ENCODE measurements at regions not wholly inside any gene's neighbourhood (a gene's known extent, or its start where the extent isn't known, plus 50 kb on each side); places are given as distances from the start of the nearest gene placed in this dataset.
A peak's percentile ranks its signal among the peaks of the same experiment; 100 is the strongest.

- TF ChIP-seq ZNF707 (tag by site-specific recombination; IDR thresholded peaks at IDR 0.05) = no peak
- TF ChIP-seq ZNF175 (tag by site-specific recombination; IDR thresholded peaks at IDR 0.05) = no peak
- TF ChIP-seq ZNF174 (tag by site-specific recombination; IDR thresholded peaks at IDR 0.05) = no peak
- no peak for TF ChIP-seq ZBTB44 (tag by site-specific recombination; IDR thresholded peaks at IDR 0.05)
- no peak for TF ChIP-seq TCF7L2 (IDR thresholded peaks at IDR 0.05; ENCODE audit: borderline replicate concordance, low read depth, low read length)
- no peak for TF ChIP-seq ZNF221 (tag by site-specific recombination; IDR thresholded peaks at IDR 0.05; ENCODE audit: borderline replicate concordance)
- TF ChIP-seq SCRT2 (tag by site-specific recombination; IDR thresholded peaks at IDR 0.05) = peak; percentile 18; the same call in 1 of the 2 replicates
- peak; percentile 58 for TF ChIP-seq PRDM10 (tag by site-specific recombination; IDR thresholded peaks at IDR 0.05)
- TF ChIP-seq ZNF138 (tag by site-specific recombination; IDR thresholded peaks at IDR 0.05; ENCODE audit: borderline replicate concordance) = no peak
- no peak for TF ChIP-seq ZNF18 (tag by site-specific recombination; IDR thresholded peaks at IDR 0.05)
- TF ChIP-seq ZNF555 (tag by site-specific recombination; conservative IDR thresholded peaks at IDR 0.05) = no peak
- no peak for TF ChIP-seq MEIS1 (CRISPR knock-in tag; IDR thresholded peaks at IDR 0.05; ENCODE audit: borderline replicate concordance)
- no peak for TF ChIP-seq ZNF146 (tag by site-specific recombination; IDR thresholded peaks at IDR 0.05)
- no peak for TF ChIP-seq ZNF121 (tag by site-specific recombination; IDR thresholded peaks at IDR 0.05)
- TF ChIP-seq PRDM4 (tag by site-specific recombination; IDR thresholded peaks at IDR 0.05) = no peak
- TF ChIP-seq WT1 (tag by site-specific recombination; IDR thresholded peaks at IDR 0.05) = no peak
- no peak for TF ChIP-seq ZNF510 (tag by site-specific recombination; IDR thresholded peaks at IDR 0.05; ENCODE audit: insufficient replicate concordance)
- no peak for TF ChIP-seq ZNF660 (tag by site-specific recombination; IDR thresholded peaks at IDR 0.05)
- no peak for TF ChIP-seq ZNF580 (tag by site-specific recombination; IDR thresholded peaks at IDR 0.05)
- no peak for TF ChIP-seq ZNF211 (tag by site-specific recombination; IDR thresholded peaks at IDR 0.05; ENCODE audit: low read depth)
- TF ChIP-seq ZFP37 (tag by site-specific recombination; IDR thresholded peaks at IDR 0.05) = no peak
- no peak for TF ChIP-seq ZNF398 (tag by site-specific recombination; IDR thresholded peaks at IDR 0.05)
- TF ChIP-seq ZNF184 (tag by site-specific recombination; IDR thresholded peaks at IDR 0.05) = 0 out of 2 replicates have a peak, but pooled peaks have one; percentile 26
- no peak for TF ChIP-seq ELK4 (IDR thresholded peaks at IDR 0.05; ENCODE audit: borderline replicate concordance, low read depth, low read length)
- TF ChIP-seq ZNF280C (tag by site-specific recombination; IDR thresholded peaks at IDR 0.05) = no peak
Measured at GRCh38 chr12:112686373-112686772, 105.2 kb upstream of the RPH3A start (continued).

All from HEK293 (cell line).